GM18873 (cell line): ENCODE measurements at regions not wholly inside any gene's neighbourhood (a gene's known extent, or its start where the extent isn't known, plus 50 kb on each side); places are given as distances from the start of the nearest gene placed in this dataset.
"Not testable (repeated sequence)": the region's sequence is repeated elsewhere in the genome, so short reads cannot be mapped to it uniquely, and the experiment has no call there.

ENCODE experiments used
- ATAC-seq: cut with Tn5 transposase; IDR thresholded peaks from one replicate; pipeline ENCODE4 v1.9.1; 2021; ENCODE audit warnings: mild to moderate bottlenecking, moderate library complexity, moderate number of reproducible peaks; ENCODE audit not compliant: unreplicated experiment, low FRiP score

GRCh38 chr10:123269675-123270074 lies 115.5 kb downstream of the BUB3 start:
- ATAC-seq = no peak

- ATAC-seq = no peak
These were observed 116.0 kb downstream of the BUB3 start for GRCh38 chr10:123270221-123270620.

GRCh38 chr10:123270806-123271205 lies 116.6 kb downstream of the BUB3 start:
- no peak for ATAC-seq

- ATAC-seq = no peak
These were observed 118.0 kb downstream of the BUB3 start for GRCh38 chr10:123272171-123272570.

- ATAC-seq = no peak
These were observed 120.3 kb downstream of the BUB3 start for GRCh38 chr10:123274306-123275135.

GRCh38 chr10:123275136-123275564 lies 120.9 kb downstream of the BUB3 start:
- no peak for ATAC-seq

GRCh38 chr10:123278445-123278844 lies 124.2 kb downstream of the BUB3 start:
- no peak for ATAC-seq

- ATAC-seq = not testable (repeated sequence)
These were observed 129.2 kb downstream of the BUB3 start for GRCh38 chr10:123283371-123283770.

GRCh38 chr10:123284022-123284421 lies 129.8 kb downstream of the BUB3 start:
- ATAC-seq = no peak

GRCh38 chr10:123287594-123288247 lies 133.5 kb downstream of the BUB3 start:
- ATAC-seq = no peak

GRCh38 chr10:123289432-123289831 lies 135.2 kb downstream of the BUB3 start:
- no peak for ATAC-seq

- ATAC-seq = no peak
These were observed 139.9 kb downstream of the BUB3 start for GRCh38 chr10:123294109-123294508.

- ATAC-seq = no peak
These were observed 140.7 kb downstream of the BUB3 start for GRCh38 chr10:123294886-123295285.

- no peak for ATAC-seq
These were observed 141.4 kb downstream of the BUB3 start for GRCh38 chr10:123295644-123296043.

- no peak for ATAC-seq
These were observed 143.0 kb downstream of the BUB3 start for GRCh38 chr10:123297175-123297574.

- no peak for ATAC-seq
These were observed 144.4 kb downstream of the BUB3 start for GRCh38 chr10:123298583-123298982.

- no peak for ATAC-seq
These were observed 145.4 kb downstream of the BUB3 start for GRCh38 chr10:123299598-123299997.

GRCh38 chr10:123301077-123301857 lies 147.1 kb downstream of the BUB3 start:
- no peak for ATAC-seq

- ATAC-seq = no peak
These were observed 149.6 kb downstream of the BUB3 start for GRCh38 chr10:123303581-123304337.

GRCh38 chr10:123305671-123306070 lies 151.5 kb downstream of the BUB3 start:
- no peak for ATAC-seq
